ENCODE measurements at regions not wholly inside any gene's neighbourhood (a gene's known extent, or its start where the extent isn't known, plus 50 kb on each side); places are given as distances from the start of the nearest gene placed in this dataset.

DNA sequence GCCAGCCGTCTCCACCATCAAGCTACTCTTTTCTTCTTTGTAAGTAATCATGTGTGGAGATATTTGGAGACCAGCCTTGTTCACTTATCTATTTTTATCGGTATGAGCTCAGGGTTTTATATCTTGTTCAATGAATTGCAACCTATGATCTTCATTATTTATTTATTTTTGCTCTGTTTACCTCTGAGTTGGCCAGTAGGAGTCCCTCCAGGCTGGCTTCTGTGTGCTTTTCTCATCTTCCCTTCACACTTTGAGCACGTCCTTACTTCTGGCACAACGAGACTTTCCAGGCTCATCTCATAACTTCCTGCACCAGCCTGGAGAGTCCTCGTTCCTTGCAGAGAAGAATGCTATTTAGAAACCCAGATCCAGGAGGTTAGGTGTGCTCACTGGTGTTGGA, 375.8 kb upstream of the PODXL start:
- TF ChIP-seq TAF1 (IDR thresholded peaks at IDR 0.05; ENCODE audit: low read depth, low read length) (no peak), POLR2A (IDR thresholded peaks at IDR 0.05; ENCODE audit: low read depth, low read length) (no peak), POLR2AphosphoS5 (IDR thresholded peaks at IDR 0.05; ENCODE audit: low read depth, low read length) (no peak), SPI1 (IDR thresholded peaks at IDR 0.05; ENCODE audit: low read depth, low read length) (no peak), POU2F2 (IDR thresholded peaks at IDR 0.05; ENCODE audit: low read depth, low read length) (no peak)
